Right renal pelvis (tissue), 4 donors: ENCODE measurements at regions not wholly inside any gene's neighbourhood (a gene's known extent, or its start where the extent isn't known, plus 50 kb on each side); places are given as distances from the start of the nearest gene placed in this dataset.
"Not testable (repeated sequence)": the region's sequence is repeated elsewhere in the genome, so short reads cannot be mapped to it uniquely, and the experiment has no call there.

Experiments
- DNase-seq, 4 donors: peaks; one replicate each; pipeline ENCODE4 v3.0.0-alpha.2; 2013; ENCODE audit warnings: low read depth in 4 of 4, low spot score in 3 of 4, missing footprints in 1 of 4

DNA sequence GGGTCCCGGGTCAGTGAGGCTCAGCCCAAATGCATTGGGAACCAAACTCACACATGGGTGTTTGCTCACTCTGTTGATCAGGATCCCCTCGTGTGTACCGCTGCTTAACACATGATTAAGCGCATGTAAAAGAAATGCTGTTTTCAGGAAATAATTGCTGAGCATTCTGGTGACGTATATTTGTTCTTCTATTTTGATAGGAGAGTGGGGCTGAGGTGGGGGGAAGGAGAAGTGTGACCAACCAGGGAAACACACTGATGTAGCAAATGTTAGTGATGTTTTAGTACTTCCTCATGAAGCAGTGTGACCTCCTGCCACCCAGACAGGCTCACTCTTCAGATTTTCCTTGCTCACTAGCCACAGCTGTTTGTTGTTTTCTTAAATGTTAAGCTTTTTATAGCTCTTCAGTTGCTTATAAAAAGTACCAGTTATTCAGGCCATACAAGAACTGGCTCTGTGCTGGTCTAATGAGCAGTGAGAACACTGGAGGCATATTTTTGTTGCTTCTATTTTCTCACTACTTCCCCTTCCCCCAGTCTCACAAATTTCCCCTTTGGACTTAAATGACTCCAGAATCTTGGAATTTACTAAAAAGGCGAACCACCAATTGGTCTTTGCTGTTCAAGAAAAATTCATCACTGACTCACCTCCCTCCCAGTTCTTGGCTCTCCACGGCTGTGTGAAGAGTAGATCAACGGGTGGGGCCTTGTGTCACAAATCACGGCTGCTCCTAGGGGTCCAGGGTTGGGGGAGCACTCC lies 79.2 kb upstream of the BACH2 start:
- DNase-seq, result peak in 1 of 4 donors; percentile 37

GRCh38 chr6:90374201-90374600 lies 77.6 kb upstream of the BACH2 start:
- DNase-seq, result no peak

DNA sequence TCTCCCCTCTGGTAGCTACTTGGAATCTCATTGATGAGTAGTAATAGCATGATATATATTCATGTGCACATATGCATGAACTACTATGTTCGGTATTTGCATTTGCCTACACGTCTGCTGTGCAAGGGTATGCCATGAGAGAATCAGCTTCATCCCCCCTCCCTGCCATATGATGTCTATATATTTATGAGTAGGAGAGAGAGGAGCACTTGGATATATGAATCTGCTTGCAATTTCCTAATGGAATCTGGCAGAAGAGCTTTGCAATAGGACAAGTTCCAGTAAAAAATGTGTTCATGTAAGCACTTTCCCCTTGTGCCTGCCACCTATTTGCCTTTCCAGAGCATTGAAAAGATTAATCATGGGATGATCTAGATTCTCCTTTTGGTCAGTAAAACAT lies 76.2 kb upstream of the BACH2 start:
- DNase-seq, result no peak

DNA sequence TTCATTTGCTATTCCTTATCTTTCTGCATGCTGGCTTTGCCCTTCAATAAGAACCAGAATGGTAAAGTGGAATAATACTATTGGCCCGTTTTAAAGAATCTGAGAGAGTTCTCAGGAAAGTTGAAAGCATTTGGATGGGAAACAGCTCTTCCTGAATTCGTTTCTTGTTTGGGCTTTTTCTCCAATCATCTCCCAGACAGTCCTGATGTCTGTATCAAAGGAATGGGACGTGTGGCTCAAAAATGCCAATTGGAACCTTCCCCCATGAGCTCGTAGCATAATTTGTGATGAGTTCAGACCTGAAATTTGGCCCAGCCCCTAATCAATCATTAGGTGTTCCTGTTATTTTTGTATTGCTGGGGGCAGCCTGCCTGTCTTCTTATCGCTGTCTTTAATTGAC lies 75.8 kb upstream of the BACH2 start:
- DNase-seq, result no peak

GRCh38 chr6:90370493-90370959 lies 73.9 kb upstream of the BACH2 start:
- DNase-seq, result no peak

- DNase-seq, result no peak
Measured at GRCh38 chr6:90369651-90370050, 73.0 kb upstream of the BACH2 start.

GRCh38 chr6:90369024-90369519 lies 72.4 kb upstream of the BACH2 start:
- DNase-seq, result no peak

- DNase-seq, result no peak
Measured at GRCh38 chr6:90368601-90369000, 72.0 kb upstream of the BACH2 start.

DNA sequence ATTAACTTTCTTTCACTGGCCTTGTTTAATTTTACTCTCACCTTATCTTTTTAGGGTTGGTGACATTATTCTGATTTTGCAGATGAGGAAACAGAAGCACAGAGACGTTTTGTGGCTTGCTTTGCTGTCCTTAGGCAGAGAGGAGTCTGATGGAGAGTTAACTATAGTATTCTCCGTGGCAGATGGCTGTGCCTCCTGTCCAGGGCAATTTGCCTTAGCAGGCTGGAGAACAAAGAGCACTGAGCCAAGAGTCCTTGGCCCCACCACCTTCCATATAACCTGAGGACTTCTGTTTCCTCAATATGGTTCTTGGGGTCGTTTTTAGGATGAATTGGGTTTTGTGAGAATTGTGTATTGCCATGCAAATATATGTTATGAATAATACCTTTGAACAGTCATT lies 71.4 kb upstream of the BACH2 start:
- no peak for DNase-seq

- DNase-seq, result no peak
Measured at GRCh38 chr6:90365565-90366219, 69.0 kb upstream of the BACH2 start.

GRCh38 chr6:90365002-90365401 lies 68.4 kb upstream of the BACH2 start:
- no peak for DNase-seq

DNA sequence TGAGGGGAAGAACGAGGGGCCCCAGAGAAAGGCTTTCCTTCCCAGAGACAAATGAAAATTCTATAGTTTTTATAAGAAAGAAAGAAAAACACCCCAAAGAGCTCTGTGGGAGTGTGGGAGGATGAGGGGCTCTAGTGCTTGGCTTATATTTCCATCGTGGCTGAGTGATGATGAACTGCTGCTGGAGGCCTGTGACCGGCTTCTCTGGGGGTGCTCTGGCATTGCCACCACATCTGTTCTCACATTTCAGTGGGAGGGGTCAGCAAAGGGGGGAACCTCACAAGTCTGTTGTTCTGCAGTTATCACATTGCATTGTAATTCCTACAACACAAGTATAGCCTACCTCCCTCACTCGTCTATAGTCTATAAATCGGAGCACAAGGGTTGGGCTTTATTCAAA lies 67.6 kb upstream of the BACH2 start:
- no peak for DNase-seq

DNA sequence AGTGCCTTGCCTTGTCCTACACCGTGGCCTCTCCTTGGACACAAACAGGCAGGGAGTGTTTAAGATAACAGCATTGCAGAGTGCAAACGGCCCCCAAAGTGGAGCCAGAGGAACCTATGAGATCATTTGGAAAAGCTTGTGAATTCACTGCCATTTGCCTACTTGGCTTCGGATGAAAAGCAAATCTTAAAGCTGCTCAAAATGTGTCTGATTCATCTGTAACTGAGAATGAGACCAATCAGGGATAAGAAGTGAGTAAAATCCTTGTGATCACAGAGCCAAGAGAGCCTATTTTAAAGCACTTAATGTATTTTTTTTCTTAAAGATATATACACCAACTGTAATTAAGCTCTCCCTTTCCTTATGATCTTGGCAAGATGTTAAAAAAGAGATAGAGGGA lies 65.7 kb upstream of the BACH2 start:
- DNase-seq, result no peak

- DNase-seq, result no peak
Measured at GRCh38 chr6:90361174-90361573, 64.5 kb upstream of the BACH2 start.

DNA sequence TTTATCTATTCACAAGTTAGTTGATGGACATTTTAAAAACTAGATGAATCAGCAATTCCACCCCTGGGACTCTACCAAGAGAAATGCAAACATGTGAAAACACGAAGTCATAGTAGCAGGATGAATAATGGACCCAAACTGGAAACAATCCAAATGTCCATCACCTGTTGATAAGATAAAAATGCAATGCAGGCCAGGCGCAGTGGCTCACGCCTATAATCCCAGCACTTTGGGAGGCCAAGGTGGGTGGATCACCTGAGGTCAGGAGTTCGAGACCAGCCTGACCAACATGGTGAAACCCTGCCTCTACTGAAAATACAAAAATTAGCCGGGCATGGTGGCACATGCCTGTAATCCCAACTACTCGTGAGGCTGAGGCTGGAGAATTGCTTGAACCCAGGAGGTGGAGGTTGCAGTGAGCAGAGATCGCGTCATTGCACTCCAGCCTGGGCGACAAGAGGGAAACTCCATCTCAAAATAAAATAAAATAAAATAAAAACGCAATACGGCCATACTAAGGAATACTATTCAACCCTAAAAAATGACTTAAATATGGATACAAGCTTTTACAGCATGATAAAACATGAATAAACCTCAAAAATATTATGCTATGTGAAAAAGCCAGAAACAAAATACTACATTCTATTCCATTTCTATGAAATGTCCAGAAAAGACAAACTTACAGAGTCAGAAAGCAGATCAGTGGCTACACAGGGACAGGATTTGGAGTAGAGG lies 61.6 kb upstream of the BACH2 start:
- DNase-seq, result not testable (repeated sequence)

DNA sequence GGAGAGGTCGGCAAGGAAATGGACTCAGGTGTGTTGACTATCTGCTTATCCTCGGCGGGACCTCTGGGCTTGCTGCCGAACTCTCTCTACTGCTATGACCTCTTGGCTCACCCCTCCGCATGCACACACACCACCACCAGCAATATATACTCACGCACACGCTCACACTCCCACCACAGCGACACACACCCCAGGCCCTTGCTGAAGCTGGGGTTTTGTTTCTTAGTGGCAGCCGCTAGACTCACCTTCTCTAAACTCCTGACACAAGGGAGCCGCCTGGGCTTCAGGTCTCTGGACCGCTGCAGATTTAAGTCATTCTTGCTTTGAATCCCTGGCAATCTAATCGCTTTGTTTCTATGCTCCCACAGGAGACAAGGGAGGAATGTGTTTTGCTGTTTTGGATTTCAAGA lies 59.4 kb upstream of the BACH2 start:
- DNase-seq, result no peak

DNA sequence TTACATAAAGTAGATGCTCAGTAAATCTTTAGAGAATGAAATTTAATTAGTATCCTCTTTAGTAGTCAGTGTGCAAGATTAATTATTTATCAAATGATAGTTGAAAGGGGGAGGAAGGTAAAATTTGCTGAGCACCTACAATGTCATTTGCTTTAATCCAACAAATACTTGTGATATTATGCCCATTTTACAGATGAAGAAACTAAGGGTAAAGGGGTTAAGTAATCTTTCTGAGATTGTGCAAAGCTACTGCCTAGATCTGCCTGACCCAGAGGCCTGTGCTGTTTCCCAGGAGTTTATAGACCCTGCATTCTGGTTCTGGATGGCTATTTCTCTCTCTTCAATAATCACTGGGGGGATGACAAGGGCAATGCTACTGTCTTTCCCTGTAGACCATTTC lies 58.3 kb upstream of the BACH2 start:
- DNase-seq, result no peak

DNA sequence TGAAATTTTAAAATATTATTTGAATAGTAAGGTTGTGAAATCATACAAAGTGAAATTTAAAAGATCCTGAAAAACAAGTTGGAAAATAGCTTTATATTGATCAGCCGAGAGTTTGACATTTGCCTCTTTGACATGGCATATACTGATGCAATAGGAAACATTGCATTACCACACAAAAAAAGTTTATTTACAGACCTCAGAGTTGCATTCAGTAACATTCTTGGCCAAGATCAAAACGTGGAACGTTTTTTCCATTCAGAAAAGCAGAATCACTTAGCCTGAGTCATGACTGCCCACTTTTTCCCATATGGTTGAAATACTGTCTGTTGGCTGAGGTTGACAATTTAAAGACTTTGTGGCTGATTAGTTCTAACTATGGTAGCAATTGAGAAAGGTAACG lies 55.1 kb upstream of the BACH2 start:
- no peak for DNase-seq

DNA sequence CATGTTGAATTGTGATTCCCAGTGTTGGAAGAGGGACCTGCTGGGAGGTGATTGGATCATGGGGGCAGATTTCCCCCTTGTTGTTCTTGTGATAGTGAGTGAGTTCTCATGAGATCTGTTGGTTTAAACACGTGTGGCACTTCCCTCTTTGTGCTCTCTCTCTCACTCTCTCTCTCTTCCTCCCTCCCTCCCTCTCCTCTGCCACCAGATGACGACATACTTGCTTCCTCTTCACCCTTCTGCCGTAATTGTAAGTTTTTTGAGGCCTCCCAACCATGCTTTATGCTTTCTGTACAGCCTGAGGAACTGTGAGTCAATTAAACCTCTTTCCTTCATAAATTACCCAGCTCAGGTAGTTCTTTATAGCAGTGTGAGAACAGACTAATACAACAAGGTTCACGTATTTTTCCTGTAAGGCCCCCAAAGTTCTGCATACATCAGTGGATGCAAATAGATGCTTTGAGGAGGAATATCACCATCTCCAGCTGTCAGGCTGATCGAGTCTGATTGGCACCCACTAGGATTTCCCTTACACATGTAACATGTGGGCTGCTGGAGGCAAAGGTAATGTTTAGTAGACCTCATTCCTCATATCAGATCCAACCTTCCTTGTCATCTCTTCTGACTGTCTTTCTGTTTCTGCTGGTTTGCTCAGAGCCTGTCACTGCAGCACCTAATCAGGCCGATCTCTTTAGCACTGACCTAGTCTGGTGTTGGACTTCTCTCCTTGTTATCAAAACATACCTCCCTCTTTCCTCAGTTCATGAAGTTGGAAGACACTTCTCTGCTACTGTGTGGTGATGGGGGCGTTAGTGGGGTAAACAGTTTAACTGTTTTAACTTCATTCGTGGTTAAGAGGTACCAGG lies 54.3 kb upstream of the BACH2 start:
- DNase-seq, result no peak

- DNase-seq, result no peak
Measured at GRCh38 chr6:90347411-90347851, 50.8 kb upstream of the BACH2 start.
